Gastroesophageal sphincter (tissue), 4 donors: ENCODE measurements at regions not wholly inside any gene's neighbourhood (a gene's known extent, or its start where the extent isn't known, plus 50 kb on each side); places are given as distances from the start of the nearest gene placed in this dataset.
"Not testable (repeated sequence)": the region's sequence is repeated elsewhere in the genome, so short reads cannot be mapped to it uniquely, and the experiment has no call there.

ENCODE experiments used
- ATAC-seq: fragments of 150-250 bp; one replicate; pipeline ENCODE4 v1.9.1; 2016; ENCODE audit warnings: mild to moderate bottlenecking, moderate library complexity
- H3K27ac ChIP-seq, 4 donors: fragments of 200-600 bp; sonication (generic) in 3 of 4; 1 replicate in 3 of 4; 2 replicates in 1 of 4; pipeline ENCODE4 v1.5.1; 2016 to 2019
- H3K27me3 ChIP-seq: fragments of 200-600 bp; sonication (generic); one replicate; pipeline ENCODE4 v1.5.1; 2019
- H3K36me3 ChIP-seq, 2 donors: fragments of 200-600 bp; sonication (generic); one replicate each; pipeline ENCODE4 v1.5.1; 2019; ENCODE audit warnings: control low read depth in 1 of 2
- H3K4me1 ChIP-seq, 3 donors: fragments of 200-600 bp; sonication (generic); 1 replicate in 2 of 3; 2 replicates in 1 of 3; pipeline ENCODE4 v1.5.1; 2016 to 2019; ENCODE audit warnings: control low read depth in 2 of 3
- H3K4me3 ChIP-seq, 2 donors: fragments of 200-600 bp; sonication (generic); one replicate each; pipeline ENCODE4 v1.5.1; 2019; ENCODE audit warnings: mild to moderate bottlenecking in 1 of 2, moderate library complexity in 1 of 2
- H3K9me3 ChIP-seq, 3 donors: fragments of 200-600 bp; sonication (generic); one replicate each; pipeline ENCODE4 v1.5.1; 2017 to 2019; ENCODE audit warnings: control low read depth in 2 of 3
- CTCF ChIP-seq, 4 experiments: fragments of 200-600 bp in 2 of 4; fragments of 450-650 bp in 2 of 4; sonication (generic) in 1 of 4; IDR thresholded peaks; one replicate each; pipeline ENCODE4 v1.5.1; 2017 to 2019; ENCODE audit warnings: antibody characterized with exemption in 4 of 4, mild to moderate bottlenecking in 2 of 4, moderate library complexity in 2 of 4
- EP300 ChIP-seq: sonication (generic); formaldehyde crosslinking; IDR thresholded peaks from one replicate; pipeline ENCODE4 v1.6.1; 2017; ENCODE audit warnings: antibody characterized with exemption, mild to moderate bottlenecking
- POLR2A ChIP-seq, 2 donors: fragments of 450-650 bp; IDR thresholded peaks; one replicate each; pipeline ENCODE4 v1.6.1; 2017; ENCODE audit warnings: antibody characterized with exemption in 2 of 2, mild to moderate bottlenecking in 2 of 2, moderate library complexity in 1 of 2
- POLR2AphosphoS5 ChIP-seq: sonication (generic); formaldehyde crosslinking; IDR thresholded peaks from one replicate; pipeline ENCODE4 v1.6.1; 2017; ENCODE audit warnings: antibody characterized with exemption
- WGBS, 2 donors: methylation state at CpG; one replicate each; pipeline ENCODE4 v1.1.5; 2018; ENCODE audit warnings: low coverage in 1 of 2; 5-methylcytosine and 5-hydroxymethylcytosine counted together

GRCh38 chr2:118580107-118580506 lies 267.3 kb downstream of the EN1 start:
- Histone ChIP-seq H3K4me3 (no peak overlapping the region), H3K27me3 (peaks cover 27% of the 10 kb centered on the region), H3K9me3 (no peaks in the 10 kb centered on the region), H3K36me3 (no peaks in the 10 kb centered on the region), H3K4me1 (no peaks in the 10 kb centered on the region), H3K27ac (no peak overlapping the region)
- no peak for ATAC-seq
- WGBS, 2 donors = 41 to 65% methylated on average over 2 of the region's 2 CpGs
- TF ChIP-seq POLR2A (IDR thresholded peaks at IDR 0.05) (no peak), POLR2AphosphoS5 (no peak), EP300 (no peak), CTCF (IDR thresholded peaks at IDR 0.05) (no peak)

DNA sequence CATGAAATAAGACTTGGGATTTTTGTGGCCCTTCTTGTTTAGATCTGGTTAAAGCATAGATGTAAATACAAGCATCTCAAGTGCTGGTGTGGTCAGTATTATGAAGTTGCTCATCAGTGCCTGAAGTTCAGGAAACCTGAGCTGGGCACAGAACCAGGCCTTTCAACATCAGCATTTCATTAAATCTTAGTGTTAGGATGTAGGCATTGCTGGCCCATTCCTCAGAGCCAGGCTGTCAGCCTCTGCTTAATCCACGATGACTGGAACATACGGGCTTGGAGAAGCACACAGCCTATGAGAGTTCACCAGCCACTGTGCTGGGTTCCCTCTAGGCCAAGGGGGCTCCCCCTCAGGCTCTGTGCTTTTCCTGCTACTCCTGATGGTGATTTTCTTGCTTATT lies 270.2 kb downstream of the EN1 start:
- no peaks in the 10 kb centered on the region for H3K9me3 ChIP-seq
- H3K4me1 ChIP-seq = no peaks in the 10 kb centered on the region
- no peak overlapping the region for H3K4me3 ChIP-seq
- H3K27ac ChIP-seq = no peak overlapping the region
- 20% methylated on average over 1 of the region's 2 CpGs; no CpG with 5 or more reads in 1 of the 2 donors for WGBS, 2 donors
- TF ChIP-seq EP300 = no peak
- H3K27me3 ChIP-seq = peaks cover 14% of the 10 kb centered on the region
- no peaks in the 10 kb centered on the region for H3K36me3 ChIP-seq
- no peak for ATAC-seq

GRCh38 chr2:118576109-118576855 lies 271.2 kb downstream of the EN1 start:
- Histone ChIP-seq H3K36me3 (no peaks in the 10 kb centered on the region), H3K4me1 (no peaks in the 10 kb centered on the region), H3K4me3 (no peak overlapping the region), H3K27ac (no peak overlapping the region), H3K27me3 (peaks cover 4% of the 10 kb centered on the region), H3K9me3 (no peaks in the 10 kb centered on the region)
- TF ChIP-seq POLR2A (IDR thresholded peaks at IDR 0.05) = no peak
- TF ChIP-seq POLR2AphosphoS5 = no peak
- no peak for TF ChIP-seq EP300
- TF ChIP-seq CTCF (IDR thresholded peaks at IDR 0.05) = no peak
- 36 to 100% methylated on average over 1 to 2 of the region's 3 CpGs for WGBS, 2 donors
- no peak for ATAC-seq

DNA sequence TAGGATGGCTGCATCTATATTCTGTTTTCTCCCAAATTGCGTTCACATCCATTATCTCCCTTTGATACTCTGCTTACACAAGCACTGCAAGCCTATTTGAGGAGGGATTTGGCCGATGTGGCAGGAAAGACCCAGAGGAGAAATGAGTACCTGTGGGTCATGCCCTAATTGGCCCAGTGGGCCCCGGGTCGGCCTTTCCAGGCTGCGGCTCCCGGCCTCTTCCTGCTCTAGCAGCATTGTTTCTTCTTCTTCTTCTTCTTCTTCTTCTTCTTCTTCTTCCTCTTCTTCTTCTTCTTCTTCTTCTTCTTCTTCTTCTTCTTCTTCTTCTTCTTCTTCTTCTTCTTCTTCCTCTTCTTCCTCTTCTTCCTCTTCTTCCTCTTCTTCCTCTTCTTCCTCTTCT lies 275.1 kb downstream of the EN1 start:
- ATAC-seq, H3K27me3 ChIP-seq, H3K4me3 ChIP-seq, H3K36me3 ChIP-seq, H3K27ac ChIP-seq, H3K9me3 ChIP-seq: not testable (repeated sequence)
- WGBS, 2 donors = 94 to 100% methylated on average over 3 to 6 of the region's 6 CpGs
- peaks cover 0 to 15% (median 0%) of the 10 kb centered on the region in 3 donors for H3K4me1 ChIP-seq

DNA sequence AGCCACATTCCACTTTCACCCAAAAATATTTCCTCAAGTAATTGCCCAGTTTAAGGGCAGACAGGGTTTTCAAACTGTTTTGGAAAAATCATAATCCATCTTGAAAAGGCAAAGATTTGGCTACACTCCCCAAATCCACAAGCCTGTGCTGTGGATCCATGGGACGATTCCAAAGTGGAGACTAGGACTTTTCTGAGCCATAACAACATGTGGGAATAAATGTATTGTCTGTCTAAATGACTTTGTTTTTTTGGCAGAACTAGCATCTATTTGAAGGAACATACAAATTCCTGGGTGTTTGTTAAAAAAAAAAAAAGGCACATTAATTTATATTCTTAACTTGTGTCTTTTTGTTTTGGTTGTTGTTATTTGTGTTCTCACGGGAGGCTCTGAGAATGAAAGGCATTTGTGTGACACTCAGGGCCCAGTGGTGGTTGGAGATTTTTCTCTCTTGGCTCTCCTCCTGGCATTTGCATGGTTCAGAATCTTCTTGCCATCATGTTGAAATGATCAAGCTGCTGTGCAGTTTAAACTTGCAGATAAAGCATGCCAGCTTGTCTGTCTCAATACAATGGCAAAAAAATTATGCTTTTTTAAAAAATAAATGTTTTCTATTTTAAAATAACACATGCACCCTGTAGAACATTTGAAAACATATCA lies 277.4 kb downstream of the EN1 start:
- Histone ChIP-seq H3K9me3 (no peaks in the 10 kb centered on the region), H3K4me3 (no peak overlapping the region), H3K36me3 (no peaks in the 10 kb centered on the region), H3K4me1 (peaks cover 0 to 26% (median 0%) of the 10 kb centered on the region in 3 donors), H3K27me3 (no peaks in the 10 kb centered on the region), H3K27ac (no peak overlapping the region)
- no peak for ATAC-seq
- 15 to 17% methylated on average over 1 to 2 of the region's 2 CpGs for WGBS, 2 donors
- TF ChIP-seq POLR2A (IDR thresholded peaks at IDR 0.05) = no peak
- TF ChIP-seq POLR2AphosphoS5 = no peak
- TF ChIP-seq EP300 = no peak
- TF ChIP-seq CTCF (IDR thresholded peaks at IDR 0.05) = no peak

DNA sequence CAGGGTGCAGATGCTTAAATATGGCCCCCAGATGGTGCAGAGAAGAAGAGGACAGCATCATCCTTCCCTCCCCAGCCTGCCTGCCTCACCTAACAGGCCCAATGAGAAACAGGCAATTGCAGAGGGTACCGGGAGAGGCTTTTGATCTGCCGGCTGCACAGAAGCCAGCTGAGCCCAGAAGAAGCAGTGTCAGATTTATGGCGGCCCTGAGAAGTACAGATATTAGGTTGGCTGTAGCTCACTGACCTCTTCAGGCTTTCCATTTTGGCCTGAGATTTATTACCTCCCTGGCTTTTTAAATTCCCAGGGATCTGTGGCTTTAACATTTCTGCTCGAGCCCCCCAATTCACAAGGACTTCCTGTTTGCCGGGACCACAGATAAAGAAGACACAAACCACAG lies 278.7 kb downstream of the EN1 start:
- Histone ChIP-seq H3K4me3 (no peak overlapping the region), H3K27me3 (no peaks in the 10 kb centered on the region), H3K4me1 (peaks cover 0 to 26% (median 0%) of the 10 kb centered on the region in 3 donors), H3K27ac (no peak overlapping the region), H3K9me3 (no peaks in the 10 kb centered on the region), H3K36me3 (no peaks in the 10 kb centered on the region)
- WGBS, 2 donors = 56 to 68% methylated on average over 2 to 5 of the region's 5 CpGs
- TF ChIP-seq POLR2A (IDR thresholded peaks at IDR 0.05) (no peak), EP300 (no peak), CTCF (IDR thresholded peaks at IDR 0.05) (no peak), POLR2AphosphoS5 (no peak)
- ATAC-seq = no peak
